OCI-LY7 (cell line): ENCODE measurements at regions not wholly inside any gene's neighbourhood (a gene's known extent, or its start where the extent isn't known, plus 50 kb on each side); places are given as distances from the start of the nearest gene placed in this dataset.

ENCODE experiments used
- CTCF ChIP-seq: fragments of 200-600 bp; sonication (generic); conservative IDR thresholded peaks from 2 replicates; pipeline ENCODE4 v1.5.1; 2014; ENCODE audit warnings: mild to moderate bottlenecking, antibody characterized with exemption, low read length, moderate library complexity, mixed read lengths
- EZH2phosphoT487 ChIP-seq: fragments of 200-600 bp; sonication (generic); IDR thresholded peaks from 2 replicates; pipeline ENCODE4 v1.6.1; 2018; ENCODE audit warnings: low read depth, borderline replicate concordance, mild to moderate bottlenecking, mixed run types, antibody characterized with exemption, low read length, moderate library complexity, mixed read lengths

GRCh38 chr17:68784431-68784830 lies 170.8 kb downstream of the ABCA8 start:
- TF ChIP-seq CTCF (no peak), EZH2phosphoT487 (no peak)
